HG02678 (cell line): ENCODE measurements at regions not wholly inside any gene's neighbourhood (a gene's known extent, or its start where the extent isn't known, plus 50 kb on each side); places are given as distances from the start of the nearest gene placed in this dataset.
A peak's percentile ranks its signal among the peaks of the same experiment; 100 is the strongest.
"Not testable (repeated sequence)": the region's sequence is repeated elsewhere in the genome, so short reads cannot be mapped to it uniquely, and the experiment has no call there.

Experiments used
- ATAC-seq: cut with Tn5 transposase; IDR thresholded peaks from one replicate; pipeline ENCODE4 v1.9.1; 2021; ENCODE audit warnings: mild to moderate bottlenecking, moderate library complexity; ENCODE audit not compliant: unreplicated experiment

GRCh38 chr3:130569461-130570365 is 52.7 kb downstream of the COL6A6 start:
- ATAC-seq: no peak

GRCh38 chr3:130572769-130573168 is 55.8 kb downstream of the COL6A6 start:
- ATAC-seq: no peak

- ATAC-seq: no peak
These were observed 59.6 kb downstream of the COL6A6 start for GRCh38 chr3:130576375-130577266.

- ATAC-seq: peak; percentile 79
These were observed 65.6 kb downstream of the COL6A6 start for GRCh38 chr3:130582457-130583153.

GRCh38 chr3:130594749-130595148 is 77.8 kb downstream of the COL6A6 start:
- ATAC-seq: not testable (repeated sequence)

GRCh38 chr3:130596484-130596883 is 79.5 kb downstream of the COL6A6 start:
- ATAC-seq: no peak

GRCh38 chr3:130601442-130601971 is 84.5 kb downstream of the COL6A6 start:
- no peak for ATAC-seq

- ATAC-seq: no peak
These were observed 87.8 kb downstream of the COL6A6 start for GRCh38 chr3:130604806-130605205.

GRCh38 chr3:130606336-130606735 is 89.4 kb downstream of the COL6A6 start:
- no peak for ATAC-seq

GRCh38 chr3:130607553-130608154 is 90.7 kb downstream of the COL6A6 start:
- ATAC-seq: no peak

GRCh38 chr3:130609166-130609979 is 92.4 kb downstream of the COL6A6 start:
- ATAC-seq: no peak

- ATAC-seq: no peak
These were observed 102.2 kb downstream of the COL6A6 start for GRCh38 chr3:130619196-130619595.

GRCh38 chr3:130621824-130622223 is 104.8 kb downstream of the COL6A6 start:
- ATAC-seq: no peak

GRCh38 chr3:130626049-130626448 is 109.1 kb downstream of the COL6A6 start:
- no peak for ATAC-seq

- no peak for ATAC-seq
These were observed 110.3 kb downstream of the COL6A6 start for GRCh38 chr3:130627143-130627855.

GRCh38 chr3:130627882-130628281 is 110.9 kb downstream of the COL6A6 start:
- ATAC-seq: no peak
